GM12872 (cell line): ENCODE measurements at regions not wholly inside any gene's neighbourhood (a gene's known extent, or its start where the extent isn't known, plus 50 kb on each side); places are given as distances from the start of the nearest gene placed in this dataset.

Experiments used
- TF ChIP-seq, protein P1 (sequence below): IDR thresholded peaks from 3 replicates; pipeline ENCODE4 v1.5.1; 2011; ENCODE audit warnings: low read depth, mild to moderate bottlenecking, low read length, moderate library complexity; ENCODE audit not compliant: insufficient read depth

DNA sequence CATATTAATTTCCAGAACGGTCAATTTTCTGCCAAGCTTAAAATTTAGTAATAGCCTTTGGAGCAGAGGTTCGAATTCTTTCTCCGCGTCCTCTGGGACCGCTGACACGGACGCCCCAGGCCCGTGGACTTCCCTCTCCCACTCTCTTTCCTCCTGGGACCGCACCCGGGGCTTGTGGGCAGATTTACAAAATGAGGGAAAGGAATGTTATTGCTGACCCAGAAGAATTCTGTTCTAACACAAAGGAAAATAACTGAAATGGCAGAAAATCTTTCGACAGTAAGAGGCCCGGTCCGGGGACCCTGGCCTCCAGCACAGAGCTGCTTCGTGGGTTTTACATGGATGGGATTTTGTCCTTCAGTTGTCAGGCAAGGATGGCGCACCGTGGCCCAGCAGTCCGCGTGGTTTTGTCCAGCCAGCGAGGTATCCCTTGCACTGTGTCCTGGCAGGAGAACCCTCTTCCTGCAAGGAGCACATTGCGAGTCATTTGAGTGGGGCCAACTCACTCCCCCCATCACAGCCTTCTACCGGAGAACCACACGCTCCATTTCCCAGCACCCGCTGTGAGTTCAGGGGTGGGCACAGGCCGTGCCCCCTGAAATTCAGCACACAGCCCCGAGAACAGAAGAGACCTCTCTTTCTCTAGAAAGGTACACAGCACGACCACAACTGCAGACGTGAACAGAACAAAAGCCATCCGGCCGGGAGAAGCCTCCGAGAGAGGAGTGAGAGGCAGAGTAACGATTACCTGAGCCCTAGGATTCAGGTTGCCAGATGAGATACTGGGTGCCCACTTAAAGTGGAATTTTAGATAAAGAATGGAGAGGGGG is 106.0 kb upstream of the AFDN start:
- TF ChIP-seq, protein P1, sequence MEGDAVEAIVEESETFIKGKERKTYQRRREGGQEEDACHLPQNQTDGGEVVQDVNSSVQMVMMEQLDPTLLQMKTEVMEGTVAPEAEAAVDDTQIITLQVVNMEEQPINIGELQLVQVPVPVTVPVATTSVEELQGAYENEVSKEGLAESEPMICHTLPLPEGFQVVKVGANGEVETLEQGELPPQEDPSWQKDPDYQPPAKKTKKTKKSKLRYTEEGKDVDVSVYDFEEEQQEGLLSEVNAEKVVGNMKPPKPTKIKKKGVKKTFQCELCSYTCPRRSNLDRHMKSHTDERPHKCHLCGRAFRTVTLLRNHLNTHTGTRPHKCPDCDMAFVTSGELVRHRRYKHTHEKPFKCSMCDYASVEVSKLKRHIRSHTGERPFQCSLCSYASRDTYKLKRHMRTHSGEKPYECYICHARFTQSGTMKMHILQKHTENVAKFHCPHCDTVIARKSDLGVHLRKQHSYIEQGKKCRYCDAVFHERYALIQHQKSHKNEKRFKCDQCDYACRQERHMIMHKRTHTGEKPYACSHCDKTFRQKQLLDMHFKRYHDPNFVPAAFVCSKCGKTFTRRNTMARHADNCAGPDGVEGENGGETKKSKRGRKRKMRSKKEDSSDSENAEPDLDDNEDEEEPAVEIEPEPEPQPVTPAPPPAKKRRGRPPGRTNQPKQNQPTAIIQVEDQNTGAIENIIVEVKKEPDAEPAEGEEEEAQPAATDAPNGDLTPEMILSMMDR, result no peak

DNA sequence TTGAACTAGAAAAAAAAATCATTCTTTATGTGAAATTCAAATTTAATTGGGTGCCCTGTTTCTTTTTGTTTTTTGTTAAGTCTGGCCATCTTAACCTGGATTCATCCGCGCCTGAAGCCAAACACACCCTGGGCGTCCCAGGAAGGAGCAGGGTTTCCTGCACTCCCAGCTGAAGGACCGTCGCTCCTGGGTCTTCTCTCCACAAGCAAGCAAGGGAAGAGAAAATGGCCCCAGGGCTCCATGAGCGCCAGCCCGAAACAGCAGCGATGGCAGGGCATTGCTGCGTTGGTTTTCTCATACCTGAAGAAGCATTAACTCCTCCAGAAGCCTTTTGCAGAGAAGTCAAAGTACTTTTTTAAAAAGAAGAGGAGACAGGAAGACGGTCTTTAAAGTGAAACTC is 105.4 kb upstream of the AFDN start:
- TF ChIP-seq, protein P1, result no peak

DNA sequence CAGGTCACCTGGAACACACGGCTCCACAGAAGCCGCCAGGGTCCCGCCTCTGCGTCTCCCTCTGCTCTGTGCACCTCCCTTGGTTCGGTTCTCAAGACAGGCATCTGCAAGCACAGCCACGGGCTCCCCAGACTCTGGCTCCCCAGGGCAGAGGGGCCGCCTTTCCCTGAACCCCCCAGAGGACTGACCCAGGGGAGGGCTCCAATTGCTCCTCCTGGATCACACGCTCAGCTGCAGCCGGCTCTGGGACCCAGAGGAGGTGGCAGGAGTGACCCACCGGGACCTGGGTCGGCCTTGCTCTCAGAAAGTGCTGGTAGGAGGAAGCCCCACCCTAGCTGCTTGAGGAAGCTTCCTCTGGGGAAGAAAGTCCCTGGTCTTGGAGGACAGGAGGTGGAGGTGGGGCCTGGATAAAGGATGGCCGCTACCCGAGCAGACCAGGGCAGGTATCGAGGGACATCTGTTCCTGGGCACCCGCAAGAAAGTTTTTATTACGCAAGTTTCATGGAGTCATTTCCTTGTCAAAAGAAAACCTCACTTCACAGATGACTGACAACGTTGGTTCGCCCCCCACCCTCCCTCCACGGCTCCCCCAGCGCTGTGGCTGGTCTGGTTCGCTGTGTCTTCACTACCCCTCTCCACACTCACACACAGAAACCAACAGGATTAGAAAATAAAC is 103.9 kb upstream of the AFDN start:
- TF ChIP-seq, protein P1, result no peak

DNA sequence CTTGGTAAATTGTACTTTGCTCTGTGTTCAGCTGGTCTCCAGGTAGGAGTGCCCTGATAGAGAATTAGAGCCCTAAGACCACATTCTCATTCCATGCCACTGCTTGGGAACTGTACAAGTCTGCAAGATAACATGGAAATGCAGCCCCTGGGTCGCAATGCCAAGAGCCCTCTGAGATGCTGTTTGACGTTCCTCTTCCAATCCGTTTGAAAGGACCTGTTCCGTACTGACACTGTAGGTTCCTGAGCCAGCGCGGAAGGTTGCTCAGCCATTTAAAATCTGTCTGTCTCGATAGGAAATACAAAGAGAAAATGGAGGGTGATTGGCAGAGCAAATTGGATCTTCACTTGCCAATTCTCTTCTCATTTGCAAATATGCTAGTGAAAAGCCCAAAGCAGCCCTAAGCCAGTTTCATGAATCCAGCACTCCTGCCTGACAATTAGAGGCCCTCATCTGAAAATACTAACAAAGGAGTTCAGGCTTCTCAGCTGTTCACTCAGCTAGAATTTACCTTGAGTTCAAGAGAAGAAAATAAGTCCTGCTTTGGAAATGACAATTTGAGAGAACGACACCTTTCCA is 100.6 kb upstream of the AFDN start:
- TF ChIP-seq, protein P1, result no peak

DNA sequence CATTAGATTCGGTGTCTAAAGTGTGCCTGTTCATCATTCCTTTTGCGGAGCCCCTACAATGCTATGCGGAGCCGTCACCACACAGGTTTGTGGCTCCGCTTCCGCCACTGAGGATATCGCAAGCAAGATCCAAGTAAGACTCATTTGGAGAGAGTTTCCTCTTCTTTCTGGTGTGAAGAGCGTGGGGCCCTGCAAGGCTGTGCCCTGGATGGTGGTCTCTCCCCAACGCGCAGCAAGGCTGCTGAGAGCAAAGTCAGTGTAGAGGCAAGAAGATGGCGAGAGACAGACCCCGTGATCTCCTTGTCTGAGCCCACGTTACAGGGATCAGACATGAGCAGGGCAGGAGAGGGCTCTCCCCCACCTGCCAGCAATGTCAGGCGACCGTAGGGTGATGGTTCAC is 96.3 kb upstream of the AFDN start:
- TF ChIP-seq, protein P1, result no peak

DNA sequence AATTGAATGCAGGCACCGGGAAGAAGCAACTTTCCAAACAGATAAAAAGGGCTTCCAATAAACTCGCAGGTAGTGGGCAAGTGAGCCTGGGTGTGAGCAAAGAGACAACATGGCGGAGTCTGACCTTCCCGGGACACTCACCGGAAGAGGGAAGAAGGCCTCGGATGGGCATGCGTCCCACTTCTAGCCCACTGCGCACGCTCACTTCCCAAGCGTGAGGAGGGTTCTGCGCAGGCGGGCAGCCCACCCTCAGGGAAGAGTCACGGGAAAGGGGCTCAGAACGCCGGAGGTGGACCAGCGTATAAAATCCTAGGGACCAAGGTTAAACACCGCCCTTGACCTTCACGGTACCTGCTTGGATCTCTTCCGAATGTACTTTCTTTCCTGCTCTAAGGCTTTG is 95.5 kb upstream of the AFDN start:
- TF ChIP-seq, protein P1, result no peak

DNA sequence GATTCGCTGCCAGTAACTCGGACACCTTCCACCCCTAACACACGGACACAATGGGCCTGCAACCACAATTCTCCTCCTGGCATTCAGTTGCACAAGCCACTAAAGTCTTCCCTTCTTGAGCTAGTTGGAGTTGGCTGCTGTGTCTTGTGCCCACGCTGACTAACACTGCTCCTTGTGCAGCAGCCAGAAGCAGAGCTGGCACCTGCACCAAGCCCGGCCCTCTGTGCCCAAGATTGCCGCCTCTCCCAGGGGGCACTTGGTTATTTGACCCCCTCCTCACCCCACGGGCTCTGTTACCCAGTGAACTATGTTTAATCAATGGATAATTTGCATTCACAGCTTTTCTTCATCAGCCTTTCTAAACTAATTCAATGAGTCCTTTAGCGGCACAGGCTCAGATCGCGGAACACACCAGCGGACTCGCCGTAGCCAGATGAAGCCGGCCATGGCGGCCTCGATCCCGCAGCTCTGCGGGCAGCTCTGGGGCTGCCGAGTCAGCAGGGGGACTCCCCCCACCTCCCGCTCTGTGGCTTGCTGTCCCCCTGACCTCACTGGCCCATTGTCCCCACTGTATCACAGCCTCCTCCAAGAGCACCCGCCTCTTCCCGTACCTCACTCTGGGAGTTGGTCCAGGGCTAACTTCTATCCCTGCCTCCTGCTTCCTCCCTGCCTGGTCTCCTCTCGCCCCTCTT is 94.8 kb upstream of the AFDN start:
- TF ChIP-seq, protein P1, result no peak
